A549 (cell line): ENCODE measurements at regions not wholly inside any gene's neighbourhood (a gene's known extent, or its start where the extent isn't known, plus 50 kb on each side); places are given as distances from the start of the nearest gene placed in this dataset.

Experiments
- ATAC-seq, 2 experiments: fragments of 200-7000 bp in 1 of 2; fragments of >200 bp in 1 of 2; cut with Nextera tagmentation in 1 of 2; cut with Tn5 transposase in 1 of 2; 3 replicates each; pipeline versions ENCODE4 v1.8.0 to v1.9.1; 2018 to 2020; ENCODE audit warnings: mild to moderate bottlenecking in 1 of 2, moderate library complexity in 1 of 2
- CTCF ChIA-PET: fragments of 300-600 bp; sonication (Branson Sonifier 250); formaldehyde crosslinking; extraction: SDS; loops from one replicate; lab custom pipeline; 2021; ENCODE audit warnings: antibody characterized with exemption, inconsistent platforms; lab: Yijun Ruan, JAX
- POLR2A ChIA-PET: fragments of 350-600 bp; formaldehyde crosslinking; extraction: SDS; loops from one replicate; lab custom pipeline; 2021; ENCODE audit warnings: antibody characterized with exemption, inconsistent platforms; lab: Yijun Ruan, JAX
- DNase-seq, 2 experiments: peaks; one replicate each; pipeline versions ENCODE4 v3.0.0 to v3.0.0-alpha.2; 2011 to 2016; ENCODE audit warnings: low read depth in 1 of 2, low spot score in 1 of 2
- FAIRE-seq: peaks from 2 replicates; lab custom pipeline; 2011; peaks lifted over from hg19 to GRCh38; lab: Jason Lieb, UNC
- H3K27ac ChIP-seq, 2 experiments: fragments of >200 bp; sonication (Bioruptor Twin); formaldehyde crosslinking; 3 replicates each; pipeline ENCODE4 v1.5.1; 2016 to 2017
- H3K4me1 ChIP-seq: fragments of >200 bp; sonication (Bioruptor Twin); formaldehyde crosslinking; 3 replicates; pipeline ENCODE4 v1.6.1; 2016
- H3K4me2 ChIP-seq: fragments of >200 bp; sonication (Bioruptor Twin); formaldehyde crosslinking; 3 replicates; pipeline ENCODE4 v1.6.1; 2016
- H3K4me3 ChIP-seq: fragments of >200 bp; sonication (Bioruptor Twin); formaldehyde crosslinking; 3 replicates; pipeline ENCODE4 v1.5.1; 2016
- H3K9me3 ChIP-seq: fragments of >200 bp; sonication (Bioruptor Twin); formaldehyde crosslinking; 3 replicates; pipeline ENCODE4 v1.6.1; 2016
- ATOH8 ChIP-seq: fragments of 250-450 bp; sonication (Bioruptor Pico); IDR thresholded peaks from 2 replicates; pipeline ENCODE4 v1.5.0; 2020; ENCODE audit warnings: low read depth, mild to moderate bottlenecking, moderate library complexity
- CBX2 ChIP-seq: fragments of 200-600 bp; sonication (generic); IDR thresholded peaks from 2 replicates; pipeline ENCODE4 v1.6.1; 2016; ENCODE audit warnings: low read depth, mild to moderate bottlenecking, borderline replicate concordance
- CBX8 ChIP-seq: fragments of 200-600 bp; sonication (generic); IDR thresholded peaks from 2 replicates; pipeline ENCODE4 v1.6.1; 2016
- CHD2 ChIP-seq: fragments of 150-350 bp; IDR thresholded peaks from 2 replicates; pipeline ENCODE4 v1.6.1; 2014; ENCODE audit warnings: low read length; ENCODE audit not compliant: partially characterized antibody
- CHD4 ChIP-seq: fragments of 200-600 bp; sonication (generic); IDR thresholded peaks from 2 replicates; pipeline ENCODE4 v1.6.1; 2016; ENCODE audit warnings: antibody characterized with exemption, mild to moderate bottlenecking, borderline replicate concordance
- CTCF ChIP-seq: fragments of >200 bp; sonication (Bioruptor Twin); formaldehyde crosslinking; IDR thresholded peaks from 3 replicates; pipeline ENCODE4 v1.5.1; 2016
- E2F6 ChIP-seq: IDR thresholded peaks from 2 replicates; pipeline ENCODE4 v1.6.1; 2012; ENCODE audit warnings: low read depth, borderline replicate concordance
- ELK1 ChIP-seq: fragments of 150-350 bp; IDR thresholded peaks from 2 replicates; pipeline ENCODE4 v1.6.1; 2014; ENCODE audit warnings: low read depth, mild to moderate bottlenecking, low read length
- ESRRA ChIP-seq: fragments of 150-350 bp; IDR thresholded peaks from 2 replicates; pipeline ENCODE4 v1.6.1; 2014; ENCODE audit warnings: mild to moderate bottlenecking, low read length, borderline replicate concordance
- FOSB ChIP-seq: fragments of 250-450 bp; sonication (Bioruptor Pico); IDR thresholded peaks from 2 replicates; pipeline ENCODE4 v1.5.0; 2020; ENCODE audit warnings: mild to moderate bottlenecking, moderate library complexity
- HMGXB4 ChIP-seq: fragments of 250-450 bp; sonication (Bioruptor Pico); IDR thresholded peaks from 2 replicates; pipeline ENCODE4 v1.5.0; 2021; ENCODE audit warnings: mild to moderate bottlenecking, moderate library complexity, borderline replicate concordance
- HOXB13 ChIP-seq: fragments of 250-450 bp; sonication (Bioruptor Pico); IDR thresholded peaks from 2 replicates; pipeline ENCODE4 v1.5.0; 2020; ENCODE audit warnings: low read depth, mild to moderate bottlenecking, moderate library complexity
- HOXB5 ChIP-seq: fragments of 250-450 bp; sonication (Bioruptor Pico); IDR thresholded peaks from 2 replicates; pipeline ENCODE4 v1.5.0; 2020; ENCODE audit warnings: mild to moderate bottlenecking, moderate library complexity
- JUN ChIP-seq, 2 experiments: fragments of >200 bp; sonication (Bioruptor Twin); formaldehyde crosslinking; IDR thresholded peaks; 2 replicates in 1 of 2; 3 replicates in 1 of 2; pipeline ENCODE4 v1.6.1; 2016 to 2017
- JUNB ChIP-seq: fragments of >200 bp; sonication (Bioruptor Twin); formaldehyde crosslinking; IDR thresholded peaks from 2 replicates; pipeline ENCODE4 v1.6.1; 2016
- MAFK ChIP-seq: fragments of 450-650 bp; IDR thresholded peaks from 2 replicates; pipeline ENCODE4 v1.6.1; 2014; ENCODE audit not compliant: partially characterized antibody
- MAX ChIP-seq: IDR thresholded peaks from 2 replicates; pipeline ENCODE4 v1.6.1; 2012
- MAZ ChIP-seq: fragments of 150-350 bp; IDR thresholded peaks from 2 replicates; pipeline ENCODE4 v1.6.1; 2014; ENCODE audit warnings: antibody characterized with exemption, low read depth, low read length, borderline replicate concordance
- NFE2L2 ChIP-seq: fragments of 150-350 bp; conservative IDR thresholded peaks from 2 replicates; pipeline ENCODE4 v1.6.1; 2014; ENCODE audit warnings: low read length
- NR3C1 ChIP-seq: fragments of >200 bp; sonication (Bioruptor Twin); formaldehyde crosslinking; IDR thresholded peaks from 3 replicates; pipeline ENCODE4 v1.6.1; 2017
- PBX3 ChIP-seq: IDR thresholded peaks from 2 replicates; pipeline ENCODE4 v1.6.1; 2012
- PHF8 ChIP-seq: fragments of 200-600 bp; sonication (generic); IDR thresholded peaks from 2 replicates; pipeline ENCODE4 v1.6.1; 2016; ENCODE audit warnings: low read depth, mild to moderate bottlenecking, antibody characterized with exemption, moderate library complexity, borderline replicate concordance
- POLR2A ChIP-seq: IDR thresholded peaks from 2 replicates; pipeline ENCODE4 v1.6.1; 2012; ENCODE audit warnings: mild to moderate bottlenecking, low read length
- RAD21 ChIP-seq, 2 experiments: fragments of >200 bp in 1 of 2; sonication (Bioruptor Twin) in 1 of 2; formaldehyde crosslinking in 1 of 2; IDR thresholded peaks in 1 of 2; conservative IDR thresholded peaks in 1 of 2; 2 replicates in 1 of 2; 3 replicates in 1 of 2; pipeline ENCODE4 v1.6.1; 2012 to 2018; ENCODE audit warnings: inconsistent platforms in 1 of 2
- SMC3 ChIP-seq: fragments of >200 bp; sonication (Bioruptor Twin); formaldehyde crosslinking; IDR thresholded peaks from 3 replicates; pipeline ENCODE4 v1.6.1; 2018; ENCODE audit warnings: inconsistent platforms
- ZC3H11A ChIP-seq: fragments of 450-650 bp; IDR thresholded peaks from 2 replicates; pipeline ENCODE4 v1.6.1; 2014; ENCODE audit warnings: antibody characterized with exemption, mild to moderate bottlenecking
- ZFP36 ChIP-seq: fragments of 450-650 bp; IDR thresholded peaks from 2 replicates; pipeline ENCODE4 v1.6.1; 2014; ENCODE audit warnings: borderline replicate concordance; ENCODE audit not compliant: partially characterized antibody
- ZNF302 ChIP-seq: fragments of 250-450 bp; sonication (Bioruptor Pico); IDR thresholded peaks from 2 replicates; pipeline ENCODE4 v1.9.0; 2021; ENCODE audit warnings: inconsistent platforms, mild to moderate bottlenecking, moderate library complexity
- ZSCAN20 ChIP-seq: fragments of 250-450 bp; sonication (Bioruptor Pico); IDR thresholded peaks from 2 replicates; pipeline ENCODE4 v1.8.0; 2022; ENCODE audit warnings: mild to moderate bottlenecking, moderate library complexity
- WGBS: methylation state at CpG from one replicate; pipeline ENCODE4 v1.1.6; 2017; ENCODE audit errors: missing lambda C conversion rate; 5-methylcytosine and 5-hydroxymethylcytosine counted together

GRCh38 chr5:66423484-66423883 is 172.7 kb upstream of the MAST4 start:
- Histone ChIP-seq H3K9me3 (peaks cover 7% of the 10 kb centered on the region; the same call in 1 of the 3 replicates), H3K27ac (no peak overlapping the region), H3K4me1 (no peaks in the 10 kb centered on the region), H3K4me2 (no peak overlapping the region), H3K4me3 (no peak overlapping the region)
- POLR2A ChIA-PET = no interaction called here
- 14% methylated on average over 3 of the region's 3 CpGs for WGBS
- TF ChIP-seq ZSCAN20 (no peak), MAX (no peak), CBX2 (no peak), JUN (IDR thresholded peaks at IDR 0.05) (no peak), ATOH8 (CRISPR knock-in tag) (no peak), NFE2L2 (no peak), PBX3 (no peak), ZC3H11A (no peak), ZNF302 (no peak), JUNB (no peak), MAZ (no peak), ZFP36 (no peak), ESRRA (no peak), ELK1 (no peak), PHF8 (no peak), FOSB (CRISPR knock-in tag) (no peak), E2F6 (no peak), CHD2 (no peak)
- no peak for ATAC-seq
- CTCF ChIA-PET = no interaction called here
- DNase-seq = no peak
- FAIRE-seq = no peak

GRCh38 chr5:66425842-66426241 is 170.4 kb upstream of the MAST4 start:
- no peak overlapping the region for H3K4me3 ChIP-seq
- POLR2A ChIA-PET = no interaction called here
- ATAC-seq = no peak
- H3K27ac ChIP-seq = no peak overlapping the region
- H3K4me2 ChIP-seq = no peak overlapping the region
- CTCF ChIA-PET = no interaction called here
- no peak for FAIRE-seq
- no peak for DNase-seq
- WGBS = 17% methylated on average over 4 of the region's 4 CpGs
- H3K9me3 ChIP-seq = peaks cover 7% of the 10 kb centered on the region; the same call in 1 of the 3 replicates
- no peaks in the 10 kb centered on the region for H3K4me1 ChIP-seq
- TF ChIP-seq CHD4 (no peak), ELK1 (no peak), NR3C1 (no peak), MAFK (no peak), HMGXB4 (no peak), SMC3 (no peak), HOXB5 (CRISPR knock-in tag) (no peak), CBX8 (no peak), RAD21 (conservative IDR thresholded peaks at IDR 0.05 in 1 of 2, IDR thresholded peaks at IDR 0.05 in 1 of 2) (no peak), HOXB13 (CRISPR knock-in tag) (no peak), POLR2A (no peak), CTCF (no peak), CBX2 (no peak), ZFP36 (no peak), PBX3 (no peak)
